ENCODE measurements at regions not wholly inside any gene's neighbourhood (a gene's known extent, or its start where the extent isn't known, plus 50 kb on each side); places are given as distances from the start of the nearest gene placed in this dataset.
A peak's percentile ranks its signal among the peaks of the same experiment; 100 is the strongest.

DNA sequence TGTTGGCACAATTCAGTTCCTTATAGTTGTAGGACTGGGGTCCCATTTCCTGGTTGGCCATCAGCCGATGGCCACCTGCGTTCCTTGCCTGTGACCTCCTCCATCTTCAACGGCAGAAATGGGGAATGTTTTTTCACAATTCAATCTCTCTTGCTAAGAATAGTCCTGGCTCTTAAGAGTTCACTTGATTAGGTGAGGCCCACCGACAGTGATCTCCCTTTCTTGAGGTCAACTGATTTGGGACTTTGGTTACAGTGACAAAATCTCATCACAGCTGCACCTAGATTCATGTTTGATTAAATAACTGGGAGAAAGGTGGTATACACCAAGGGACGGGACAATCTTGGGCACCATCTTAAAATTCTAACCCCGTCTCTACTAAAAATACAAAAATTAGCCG lies 139.1 kb upstream of the DTNBP1 start:
- Histone ChIP-seq H3K9me3 (ENCODE audit: control insufficient read depth in 2 of 3, insufficient read depth in 1 of 3, low read length in 3 of 3) (peaks cover 0 to 2% (median 0%) of the 10 kb centered on the region in 3 donors), H3K36me3 (ENCODE audit: control insufficient read depth in 2 of 3, insufficient read depth in 3 of 3, low read length in 3 of 3) (no peaks in the 10 kb centered on the region), H3K4me3 (ENCODE audit: low read length in 3 of 3) (no peak overlapping the region), H3K27me3 (ENCODE audit: control insufficient read depth, insufficient read depth, low read length) (no peaks in the 10 kb centered on the region), H3K27ac (ENCODE audit: low read depth in 2 of 2, low read length in 2 of 2) (no peak overlapping the region), H3K9ac (ENCODE audit: low read length in 3 of 3) (no peak overlapping the region), H3K4me1 (ENCODE audit: control insufficient read depth in 2 of 3, insufficient read depth in 2 of 3, low read depth in 1 of 3, low read length in 3 of 3) (peaks cover 0 to 4% (median 0%) of the 10 kb centered on the region in 3 donors)
- TF ChIP-seq, protein P1, sequence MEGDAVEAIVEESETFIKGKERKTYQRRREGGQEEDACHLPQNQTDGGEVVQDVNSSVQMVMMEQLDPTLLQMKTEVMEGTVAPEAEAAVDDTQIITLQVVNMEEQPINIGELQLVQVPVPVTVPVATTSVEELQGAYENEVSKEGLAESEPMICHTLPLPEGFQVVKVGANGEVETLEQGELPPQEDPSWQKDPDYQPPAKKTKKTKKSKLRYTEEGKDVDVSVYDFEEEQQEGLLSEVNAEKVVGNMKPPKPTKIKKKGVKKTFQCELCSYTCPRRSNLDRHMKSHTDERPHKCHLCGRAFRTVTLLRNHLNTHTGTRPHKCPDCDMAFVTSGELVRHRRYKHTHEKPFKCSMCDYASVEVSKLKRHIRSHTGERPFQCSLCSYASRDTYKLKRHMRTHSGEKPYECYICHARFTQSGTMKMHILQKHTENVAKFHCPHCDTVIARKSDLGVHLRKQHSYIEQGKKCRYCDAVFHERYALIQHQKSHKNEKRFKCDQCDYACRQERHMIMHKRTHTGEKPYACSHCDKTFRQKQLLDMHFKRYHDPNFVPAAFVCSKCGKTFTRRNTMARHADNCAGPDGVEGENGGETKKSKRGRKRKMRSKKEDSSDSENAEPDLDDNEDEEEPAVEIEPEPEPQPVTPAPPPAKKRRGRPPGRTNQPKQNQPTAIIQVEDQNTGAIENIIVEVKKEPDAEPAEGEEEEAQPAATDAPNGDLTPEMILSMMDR (IDR thresholded peaks at IDR 0.05; ENCODE audit: borderline replicate concordance, extremely low read depth, insufficient read depth), result no peak
- intact Hi-C loops (cut with DNase I), result no loop called here
- no peak for FAIRE-seq
- DNase-seq, result no peak

DNA sequence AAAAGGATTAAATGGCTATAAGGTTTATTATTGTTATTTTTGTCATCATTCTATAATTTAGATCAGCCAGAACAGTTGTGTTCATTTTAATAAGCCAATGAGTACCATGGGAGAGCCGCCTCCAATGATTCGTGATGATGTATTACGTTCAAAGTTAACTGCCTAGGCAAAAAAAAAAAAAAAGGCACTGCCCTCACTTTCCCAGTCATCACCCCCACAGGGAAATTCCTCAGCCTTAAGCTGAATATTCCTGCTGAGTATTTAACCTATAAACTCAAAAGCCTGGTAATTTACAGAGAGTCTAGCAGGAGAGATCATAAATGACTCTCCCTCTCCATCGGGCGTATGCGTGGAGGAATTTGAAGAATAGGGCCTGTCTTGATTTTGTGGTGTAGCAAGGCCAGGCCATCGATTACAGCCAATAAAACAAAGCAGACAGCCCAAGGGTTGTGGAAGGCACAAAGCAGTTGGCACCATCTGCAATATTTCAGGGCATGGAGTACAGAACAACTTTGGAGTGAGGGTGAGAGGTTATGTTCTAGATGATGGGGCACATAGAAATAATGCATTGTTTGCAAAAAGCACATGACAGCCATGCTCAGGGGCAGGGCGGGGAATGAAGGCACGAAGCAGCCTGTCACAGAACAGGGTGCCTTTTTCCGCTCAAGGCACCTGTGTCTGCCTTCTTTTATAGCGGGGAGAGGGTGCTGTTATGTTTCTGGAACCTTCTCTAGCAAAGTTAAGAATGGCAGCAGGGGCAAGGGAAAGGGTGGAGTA lies 138.2 kb upstream of the DTNBP1 start:
- H3K4me1 ChIP-seq (ENCODE audit: control insufficient read depth in 2 of 3, insufficient read depth in 2 of 3, low read depth in 1 of 3, low read length in 3 of 3), result peaks cover 0 to 4% (median 0%) of the 10 kb centered on the region in 3 donors
- no peak overlapping the region for H3K4me3 ChIP-seq (ENCODE audit: low read length in 3 of 3)
- TF ChIP-seq, protein P1 (IDR thresholded peaks at IDR 0.05; ENCODE audit: borderline replicate concordance, extremely low read depth, insufficient read depth), result no peak
- peaks cover 0 to 2% (median 0%) of the 10 kb centered on the region in 3 donors for H3K9me3 ChIP-seq (ENCODE audit: control insufficient read depth in 2 of 3, insufficient read depth in 1 of 3, low read length in 3 of 3)
- no peak overlapping the region for H3K27ac ChIP-seq (ENCODE audit: low read depth in 2 of 2, low read length in 2 of 2)
- no peak overlapping the region for H3K9ac ChIP-seq (ENCODE audit: low read length in 3 of 3)
- no peak for FAIRE-seq
- H3K27me3 ChIP-seq (ENCODE audit: control insufficient read depth, insufficient read depth, low read length), result no peaks in the 10 kb centered on the region
- intact Hi-C loops (cut with DNase I), result no loop called here
- DNase-seq, result peak in 2 of 5 donors; percentile 13 to 34
- no peaks in the 10 kb centered on the region for H3K36me3 ChIP-seq (ENCODE audit: control insufficient read depth in 2 of 3, insufficient read depth in 3 of 3, low read length in 3 of 3)

DNA sequence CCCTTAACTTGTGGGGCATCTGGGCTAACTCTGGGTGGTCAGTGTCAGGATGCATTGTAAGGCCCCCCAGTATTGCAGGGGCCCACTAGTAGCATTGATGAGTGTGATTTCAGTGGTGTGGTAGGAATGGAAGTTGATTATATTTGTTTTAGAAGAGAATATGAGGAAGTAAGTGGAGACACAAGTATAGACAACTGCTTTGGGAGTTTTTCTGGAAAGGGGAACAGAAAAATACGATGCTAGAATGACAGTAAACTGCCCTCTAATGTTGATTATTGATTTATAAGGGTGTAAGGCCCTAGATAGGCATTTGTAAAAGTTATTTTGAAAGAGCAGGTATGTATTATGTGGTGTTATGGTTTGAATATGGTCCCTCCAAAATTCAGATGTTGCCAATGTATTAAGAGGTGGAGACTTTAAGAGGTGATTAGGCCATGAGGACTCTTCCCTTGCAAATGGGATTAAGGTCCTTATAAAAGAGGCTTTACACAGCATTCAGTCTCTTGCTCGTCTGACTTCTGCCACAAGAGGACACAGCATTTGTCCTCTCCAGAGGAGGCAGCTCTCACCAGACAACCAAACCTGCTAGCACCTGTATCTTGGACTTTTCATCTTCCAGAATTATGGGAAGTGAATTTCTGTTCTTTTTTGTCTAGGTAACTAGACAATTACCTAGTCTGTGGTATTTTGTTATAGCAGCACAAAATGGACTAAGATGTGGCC lies 135.9 kb upstream of the DTNBP1 start:
- intact Hi-C loops (cut with DNase I), result no loop called here
- no peak for FAIRE-seq
- no peaks in the 10 kb centered on the region for H3K36me3 ChIP-seq (ENCODE audit: control insufficient read depth in 2 of 3, insufficient read depth in 3 of 3, low read length in 3 of 3)
- H3K27ac ChIP-seq (ENCODE audit: low read depth in 2 of 2, low read length in 2 of 2), result no peak overlapping the region
- H3K4me3 ChIP-seq (ENCODE audit: low read length in 3 of 3), result no peak overlapping the region
- H3K9ac ChIP-seq (ENCODE audit: low read length in 3 of 3), result no peak overlapping the region
- no peaks in the 10 kb centered on the region for H3K4me1 ChIP-seq (ENCODE audit: control insufficient read depth in 2 of 3, insufficient read depth in 2 of 3, low read depth in 1 of 3, low read length in 3 of 3)
- DNase-seq, result no peak
- TF ChIP-seq, protein P1 (IDR thresholded peaks at IDR 0.05; ENCODE audit: borderline replicate concordance, extremely low read depth, insufficient read depth), result no peak
- no peaks in the 10 kb centered on the region for H3K27me3 ChIP-seq (ENCODE audit: control insufficient read depth, insufficient read depth, low read length)
- peaks cover 0 to 2% (median 0%) of the 10 kb centered on the region in 3 donors for H3K9me3 ChIP-seq (ENCODE audit: control insufficient read depth in 2 of 3, insufficient read depth in 1 of 3, low read length in 3 of 3)

Measured in kidney (tissue), 13 donors.